ENCODE measurements at regions not wholly inside any gene's neighbourhood (a gene's known extent, or its start where the extent isn't known, plus 50 kb on each side); places are given as distances from the start of the nearest gene placed in this dataset.

DNA sequence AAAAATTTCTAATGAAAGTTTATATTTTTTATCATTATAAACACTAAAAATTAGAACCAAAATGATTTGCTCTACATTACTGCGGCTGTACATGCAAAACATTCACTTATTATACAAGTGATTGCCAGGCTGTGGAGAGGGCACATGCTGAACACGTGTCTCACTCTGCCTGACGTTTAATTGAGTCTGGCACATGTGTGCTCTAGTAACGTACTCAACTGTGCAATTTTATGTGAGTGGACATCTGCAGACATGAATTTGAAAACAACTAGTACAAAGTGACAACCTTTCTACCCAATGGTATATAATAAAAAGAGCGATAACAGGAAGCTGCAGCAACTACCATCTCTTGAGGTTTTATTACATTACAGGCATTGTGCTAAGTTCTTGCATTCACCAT, 341.4 kb downstream of the KLF12 start:
- TF ChIP-seq YY1 (IDR thresholded peaks at IDR 0.05; ENCODE audit: insufficient read depth, insufficient read length) (no peak), ZNF274 (IDR thresholded peaks at IDR 0.05; ENCODE audit: low read depth, low read length) (no peak), SUZ12 (IDR thresholded peaks at IDR 0.05; ENCODE audit: extremely low read depth, insufficient read depth, insufficient read length) (no peak)
